GM12874 (cell line): ENCODE measurements at regions not wholly inside any gene's neighbourhood (a gene's known extent, or its start where the extent isn't known, plus 50 kb on each side); places are given as distances from the start of the nearest gene placed in this dataset.

Source experiments
- CTCF ChIP-seq: IDR thresholded peaks from 2 replicates; pipeline ENCODE4 v1.5.1; 2011; ENCODE audit warnings: low read depth, mild to moderate bottlenecking, control low read depth, low read length, moderate library complexity; ENCODE audit not compliant: insufficient read depth

- no peak for TF ChIP-seq CTCF
These were observed 61.3 kb upstream of the AJAP1 start for GRCh38 chr1:4593106-4593505.

- no peak for TF ChIP-seq CTCF
These were observed 60.0 kb upstream of the AJAP1 start for GRCh38 chr1:4594286-4594991.

GRCh38 chr1:4595341-4596225 is 58.8 kb upstream of the AJAP1 start:
- no peak for TF ChIP-seq CTCF

GRCh38 chr1:4596486-4596885 is 57.9 kb upstream of the AJAP1 start:
- no peak for TF ChIP-seq CTCF

- TF ChIP-seq CTCF: no peak
These were observed 57.4 kb upstream of the AJAP1 start for GRCh38 chr1:4597020-4597419.

GRCh38 chr1:4598561-4598960 is 55.8 kb upstream of the AJAP1 start:
- no peak for TF ChIP-seq CTCF

- no peak for TF ChIP-seq CTCF
These were observed 54.9 kb upstream of the AJAP1 start for GRCh38 chr1:4599521-4599920.
